ENCODE measurements at regions not wholly inside any gene's neighbourhood (a gene's known extent, or its start where the extent isn't known, plus 50 kb on each side); places are given as distances from the start of the nearest gene placed in this dataset.

GRCh38 chr14:44347316-44347715 is 159.8 kb downstream of the FSCB start:
- Histone ChIP-seq H3K36me3 (ENCODE audit: control insufficient read depth, insufficient read depth, low read length) (no peaks in the 10 kb centered on the region), H3K4me3 (ENCODE audit: low read depth, low read length) (no peak overlapping the region), H3K27me3 (ENCODE audit: control insufficient read depth, insufficient read depth, low read length) (no peaks in the 10 kb centered on the region)
- DNase-seq (ENCODE audit: low read depth) (no peak), FAIRE-seq (no peak)
- TF ChIP-seq CTCF (IDR thresholded peaks at IDR 0.05; ENCODE audit: insufficient read depth, low read length, severe bottlenecking), result no peak

- FAIRE-seq, result no peak
- Histone ChIP-seq H3K27me3 (ENCODE audit: control insufficient read depth, insufficient read depth, low read length) (no peaks in the 10 kb centered on the region), H3K36me3 (ENCODE audit: control insufficient read depth, insufficient read depth, low read length) (no peaks in the 10 kb centered on the region), H3K4me3 (ENCODE audit: low read depth, low read length) (no peak overlapping the region)
- TF ChIP-seq CTCF (IDR thresholded peaks at IDR 0.05; ENCODE audit: insufficient read depth, low read length, severe bottlenecking), result no peak
- DNase-seq (ENCODE audit: low read depth), result no peak
These were observed 166.0 kb downstream of the FSCB start for GRCh38 chr14:44341116-44341515.

GRCh38 chr14:44339862-44340261 is 167.2 kb downstream of the FSCB start:
- Histone ChIP-seq H3K36me3 (ENCODE audit: control insufficient read depth, insufficient read depth, low read length) (no peaks in the 10 kb centered on the region), H3K4me3 (ENCODE audit: low read depth, low read length) (no peak overlapping the region), H3K27me3 (ENCODE audit: control insufficient read depth, insufficient read depth, low read length) (no peaks in the 10 kb centered on the region)
- DNase-seq (ENCODE audit: low read depth) (peak; percentile 67), FAIRE-seq (no peak)
- no peak for TF ChIP-seq CTCF (IDR thresholded peaks at IDR 0.05; ENCODE audit: insufficient read depth, low read length, severe bottlenecking)

- DNase-seq (ENCODE audit: low read depth), result peak; percentile 60
- no peak for TF ChIP-seq CTCF (IDR thresholded peaks at IDR 0.05; ENCODE audit: insufficient read depth, low read length, severe bottlenecking)
- no peak for FAIRE-seq
These were observed 167.9 kb downstream of the FSCB start for GRCh38 chr14:44339231-44339630.

GRCh38 chr14:44317441-44317746 is 189.7 kb downstream of the FSCB start:
- H3K27me3 ChIP-seq (ENCODE audit: control insufficient read depth, insufficient read depth, low read length), result no peaks in the 10 kb centered on the region
- no peak for TF ChIP-seq CTCF (IDR thresholded peaks at IDR 0.05; ENCODE audit: insufficient read depth, low read length, severe bottlenecking)
- H3K36me3 ChIP-seq (ENCODE audit: control insufficient read depth, insufficient read depth, low read length), result no peaks in the 10 kb centered on the region
- FAIRE-seq, result no peak
- DNase-seq (ENCODE audit: low read depth), result no peak
- no peak overlapping the region for H3K4me3 ChIP-seq (ENCODE audit: low read depth, low read length)

More at GRCh38 chr14:44339231-44339630, 167.9 kb downstream of the FSCB start:
- H3K4me3 ChIP-seq (ENCODE audit: low read depth, low read length), result no peak overlapping the region
- H3K27me3 ChIP-seq (ENCODE audit: control insufficient read depth, insufficient read depth, low read length), result no peaks in the 10 kb centered on the region
- no peaks in the 10 kb centered on the region for H3K36me3 ChIP-seq (ENCODE audit: control insufficient read depth, insufficient read depth, low read length)

GRCh38 chr14:44316647-44317440 is 190.2 kb downstream of the FSCB start:
- H3K36me3 ChIP-seq (ENCODE audit: control insufficient read depth, insufficient read depth, low read length), result no peaks in the 10 kb centered on the region
- no peaks in the 10 kb centered on the region for H3K27me3 ChIP-seq (ENCODE audit: control insufficient read depth, insufficient read depth, low read length)
- FAIRE-seq (peak; percentile 43), DNase-seq (ENCODE audit: low read depth) (peak; percentile 99)
- H3K4me3 ChIP-seq (ENCODE audit: low read depth, low read length), result no peak overlapping the region
- TF ChIP-seq CTCF (IDR thresholded peaks at IDR 0.05; ENCODE audit: insufficient read depth, low read length, severe bottlenecking), result no peak
